Panc1 (cell line): ENCODE measurements at regions not wholly inside any gene's neighbourhood (a gene's known extent, or its start where the extent isn't known, plus 50 kb on each side); places are given as distances from the start of the nearest gene placed in this dataset.

Experiments used
- ATAC-seq: fragments of 200-7000 bp; cut with Tn5 transposase; 2 replicates; pipeline ENCODE4 v1.9.1; 2020; ENCODE audit warnings: mild to moderate bottlenecking, moderate library complexity
- BruUV-seq: library from RNA; stranded (reverse); fragments of 400-500 nt; replicated peaks from 2 replicates; lab custom pipeline; 2021; lab: Mats Ljungman, UMichigan
- CTCF ChIA-PET: fragments of 300-600 bp; sonication (Branson Sonifier 250); formaldehyde crosslinking; loops from one replicate; lab custom pipeline; 2022; ENCODE audit warnings: antibody characterized with exemption; lab: Charles Lee
- POLR2A ChIA-PET: fragments of 300-600 bp; sonication (Branson Sonifier 250); formaldehyde crosslinking; loops from one replicate; lab custom pipeline; 2022; ENCODE audit warnings: antibody characterized with exemption; lab: Charles Lee
- DNase-seq: peaks from one replicate; pipeline ENCODE4 v3.0.0-alpha.2; 2010; ENCODE audit warnings: low read depth, low spot score
- H3K27ac ChIP-seq: 2 replicates; pipeline ENCODE4 v1.5.1; 2011; ENCODE audit warnings: mild to moderate bottlenecking, low read length, inconsistent platforms
- H3K27me3 ChIP-seq: fragments of 200-500 bp; sonication (Bioruptor generic); 2 replicates; pipeline ENCODE4 v1.6.0; 2014; ENCODE audit warnings: low read length, inconsistent platforms; ENCODE audit not compliant: control insufficient read depth, insufficient read depth
- H3K36me3 ChIP-seq: fragments of 200-500 bp; sonication (Bioruptor generic); 2 replicates; pipeline ENCODE4 v1.5.1; 2014; ENCODE audit warnings: inconsistent platforms, mild to moderate bottlenecking, low read length, moderate library complexity; ENCODE audit not compliant: control insufficient read depth, insufficient read depth
- H3K4me1 ChIP-seq: 2 replicates; pipeline ENCODE4 v1.5.1; 2011; ENCODE audit warnings: inconsistent platforms, mild to moderate bottlenecking, low read length, moderate library complexity; ENCODE audit not compliant: control insufficient read depth, insufficient read depth
- H3K4me3 ChIP-seq, 2 experiments: 2 replicates each; pipeline ENCODE4 v1.5.1; 2011 to 2012; ENCODE audit warnings: low read depth in 2 of 2, low read length in 2 of 2, mild to moderate bottlenecking in 2 of 2, inconsistent platforms in 1 of 2, moderate library complexity in 1 of 2
- H3K9me3 ChIP-seq: fragments of 200-500 bp; sonication (Bioruptor generic); 2 replicates; pipeline ENCODE4 v1.5.1; 2014; ENCODE audit warnings: low read depth, mild to moderate bottlenecking, inconsistent platforms, low read length, moderate library complexity; ENCODE audit not compliant: control insufficient read depth, insufficient read depth
- CTCF ChIP-seq: fragments of 450-650 bp; IDR thresholded peaks from 2 replicates; pipeline ENCODE4 v1.5.1; 2017; ENCODE audit warnings: mild to moderate bottlenecking
- POLR2AphosphoS5 ChIP-seq: IDR thresholded peaks from 2 replicates; pipeline ENCODE4 v1.6.1; 2012; ENCODE audit warnings: mild to moderate bottlenecking, low read depth, low read length, moderate library complexity
- TCF7L2 ChIP-seq: IDR thresholded peaks from 2 replicates; pipeline ENCODE4 v1.6.1; 2011; ENCODE audit warnings: mild to moderate bottlenecking, low read depth, low read length, inconsistent platforms
- in situ Hi-C: cut with HindIII; loops from 2 replicates; pipeline ENCODE4 v1.10.0; 2016; ENCODE audit warnings: low sequenced_read_pairs, low pct_unique_long_range_greater_than_20kb
- intact Hi-C: fragments of 100-400 bp; cut with micrococcal nuclease; formaldehyde crosslinking; loops from one replicate; pipeline ENCODE4 v1.10.0; 2022; ENCODE audit not compliant: unreplicated experiment
- TF ChIP-seq, protein P1 (sequence below), 2 experiments: IDR thresholded peaks; 2 replicates each; pipeline ENCODE4 v1.6.1; 2011 to 2012; ENCODE audit warnings: low read depth in 2 of 2, control low read depth in 1 of 2, low read length in 1 of 2, mild to moderate bottlenecking in 1 of 2, moderate library complexity in 1 of 2; ENCODE audit not compliant: insufficient read depth in 1 of 2

DNA sequence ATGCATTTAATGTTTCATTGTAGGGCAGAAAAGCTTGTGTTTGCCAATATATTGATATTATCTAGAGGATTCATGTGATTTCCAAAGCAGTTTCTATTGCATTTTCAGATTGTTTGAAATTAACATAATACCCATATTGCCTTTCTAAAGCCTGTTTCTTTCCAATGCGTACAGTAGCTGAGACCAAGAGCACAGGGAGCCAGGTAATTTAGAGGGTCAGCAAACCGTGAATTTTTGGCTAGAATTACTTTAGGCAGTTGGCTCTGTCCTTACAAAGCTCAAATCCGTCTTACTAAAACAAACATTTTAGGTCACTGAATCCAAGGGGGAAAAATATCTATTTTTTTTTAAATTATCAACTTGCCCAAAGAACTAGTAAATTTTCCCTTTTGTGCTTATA, 604.9 kb upstream of the ADARB2 start:
- H3K27me3 ChIP-seq: no peaks in the 10 kb centered on the region
- no peaks in the 10 kb centered on the region for H3K9me3 ChIP-seq
- ChIA-PET POLR2A (no interaction called here), CTCF (no interaction called here)
- BruUV-seq: no TSS peak
- no peak for ATAC-seq
- no peak for TF ChIP-seq CTCF
- TF ChIP-seq TCF7L2: no peak
- TF ChIP-seq, protein P1, sequence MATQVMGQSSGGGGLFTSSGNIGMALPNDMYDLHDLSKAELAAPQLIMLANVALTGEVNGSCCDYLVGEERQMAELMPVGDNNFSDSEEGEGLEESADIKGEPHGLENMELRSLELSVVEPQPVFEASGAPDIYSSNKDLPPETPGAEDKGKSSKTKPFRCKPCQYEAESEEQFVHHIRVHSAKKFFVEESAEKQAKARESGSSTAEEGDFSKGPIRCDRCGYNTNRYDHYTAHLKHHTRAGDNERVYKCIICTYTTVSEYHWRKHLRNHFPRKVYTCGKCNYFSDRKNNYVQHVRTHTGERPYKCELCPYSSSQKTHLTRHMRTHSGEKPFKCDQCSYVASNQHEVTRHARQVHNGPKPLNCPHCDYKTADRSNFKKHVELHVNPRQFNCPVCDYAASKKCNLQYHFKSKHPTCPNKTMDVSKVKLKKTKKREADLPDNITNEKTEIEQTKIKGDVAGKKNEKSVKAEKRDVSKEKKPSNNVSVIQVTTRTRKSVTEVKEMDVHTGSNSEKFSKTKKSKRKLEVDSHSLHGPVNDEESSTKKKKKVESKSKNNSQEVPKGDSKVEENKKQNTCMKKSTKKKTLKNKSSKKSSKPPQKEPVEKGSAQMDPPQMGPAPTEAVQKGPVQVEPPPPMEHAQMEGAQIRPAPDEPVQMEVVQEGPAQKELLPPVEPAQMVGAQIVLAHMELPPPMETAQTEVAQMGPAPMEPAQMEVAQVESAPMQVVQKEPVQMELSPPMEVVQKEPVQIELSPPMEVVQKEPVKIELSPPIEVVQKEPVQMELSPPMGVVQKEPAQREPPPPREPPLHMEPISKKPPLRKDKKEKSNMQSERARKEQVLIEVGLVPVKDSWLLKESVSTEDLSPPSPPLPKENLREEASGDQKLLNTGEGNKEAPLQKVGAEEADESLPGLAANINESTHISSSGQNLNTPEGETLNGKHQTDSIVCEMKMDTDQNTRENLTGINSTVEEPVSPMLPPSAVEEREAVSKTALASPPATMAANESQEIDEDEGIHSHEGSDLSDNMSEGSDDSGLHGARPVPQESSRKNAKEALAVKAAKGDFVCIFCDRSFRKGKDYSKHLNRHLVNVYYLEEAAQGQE (IDR thresholded peaks at IDR 0.05; ENCODE audit: insufficient read depth in 1 of 2, low read depth in 2 of 2, low read length in 1 of 2): no peak
- TF ChIP-seq POLR2AphosphoS5: no peak
- H3K36me3 ChIP-seq: no peaks in the 10 kb centered on the region
- no peak overlapping the region for H3K27ac ChIP-seq
- intact Hi-C loops: no loop called here
- no peak for DNase-seq
- in situ Hi-C loops: no loop called here
- H3K4me1 ChIP-seq: no peaks in the 10 kb centered on the region
- no peak overlapping the region for H3K4me3 ChIP-seq

DNA sequence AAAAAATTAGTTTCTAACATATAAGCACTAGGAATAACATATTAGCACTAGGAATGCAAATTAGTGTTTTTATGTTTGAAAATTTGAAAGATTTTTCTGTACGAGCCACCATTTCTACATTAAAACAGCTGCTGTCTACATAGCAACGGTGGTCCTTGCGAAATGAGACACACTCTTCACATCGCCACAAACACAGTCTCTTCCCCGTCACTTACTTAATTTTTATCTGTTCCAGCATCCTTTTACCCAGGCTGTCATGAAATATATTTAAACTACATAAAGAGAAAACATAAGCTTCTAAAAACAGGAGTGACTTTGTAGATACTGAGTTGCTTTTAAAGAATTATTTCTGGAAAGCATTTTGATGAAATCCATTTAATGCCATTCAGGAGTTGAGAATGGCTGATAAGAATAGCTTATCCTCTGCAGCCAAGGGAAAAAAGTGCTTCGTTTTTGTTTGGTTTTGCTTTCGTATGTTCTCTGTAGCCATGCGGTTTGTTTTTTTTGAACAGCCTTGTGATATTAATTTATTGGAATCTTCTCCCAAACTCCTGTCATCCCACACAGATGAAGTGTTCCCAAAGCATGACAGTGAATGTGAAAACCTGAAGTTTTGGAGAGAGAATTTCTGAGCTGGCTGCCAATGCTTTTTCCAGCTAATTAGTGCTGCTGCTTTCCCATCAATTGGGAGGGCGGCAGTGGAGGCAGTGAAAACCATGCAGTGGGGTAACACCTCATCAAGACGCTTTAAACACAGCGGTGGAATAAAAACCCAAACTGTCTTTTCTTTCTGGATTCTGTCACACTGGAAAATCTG, 603.7 kb upstream of the ADARB2 start:
- Histone ChIP-seq H3K9me3 (no peaks in the 10 kb centered on the region), H3K4me3 (no peak overlapping the region), H3K4me1 (no peaks in the 10 kb centered on the region), H3K27me3 (no peaks in the 10 kb centered on the region), H3K36me3 (no peaks in the 10 kb centered on the region), H3K27ac (no peak overlapping the region)
- ChIA-PET POLR2A (interaction anchor here (0.7 kb wide), 1 partner anchor 11 kb away, joined by 3 read pairs; no protein-coding TSS in a partner anchor), CTCF (no interaction called here)
- TF ChIP-seq, protein P1 (IDR thresholded peaks at IDR 0.05; ENCODE audit: insufficient read depth in 1 of 2, low read depth in 2 of 2, low read length in 1 of 2): no peak
- no peak for TF ChIP-seq CTCF
- BruUV-seq: no TSS peak
- DNase-seq: no peak
- in situ Hi-C loops (no loop called here), intact Hi-C loops (no loop called here)
- ATAC-seq: no peak
